SK-N-SH (cell line): ENCODE measurements at regions not wholly inside any gene's neighbourhood (a gene's known extent, or its start where the extent isn't known, plus 50 kb on each side); places are given as distances from the start of the nearest gene placed in this dataset.

Source experiments
- CTCF ChIA-PET: fragments of 300-600, 350-600 bp; formaldehyde crosslinking; extraction: SDS; loops from one replicate; lab custom pipeline; 2021; lab: Yijun Ruan, JAX
- POLR2A ChIA-PET: fragments of 350-600 bp; sonication (Branson Sonifier 250); formaldehyde crosslinking; extraction: SDS; loops from one replicate; lab custom pipeline; 2020; ENCODE audit warnings: antibody characterized with exemption, inconsistent platforms; lab: Yijun Ruan, JAX
- DNase-seq: peaks from one replicate; pipeline ENCODE4 v3.0.0; 2012
- H2AFZ ChIP-seq: fragments of 200-600 bp; sonication (generic); 2 replicates; pipeline ENCODE4 v1.8.1; 2016; ENCODE audit warnings: antibody characterized with exemption, mild to moderate bottlenecking, low read depth
- H3F3A ChIP-seq: fragments of 200-600 bp; sonication (generic); replicated peaks from 2 replicates; pipeline ENCODE3; 2016; ENCODE audit warnings: antibody characterized with exemption, mild to moderate bottlenecking; ENCODE audit not compliant: insufficient read depth
- H3K27ac ChIP-seq, 2 experiments: fragments of 200-500 bp in 1 of 2; fragments of 200-600 bp in 1 of 2; sonication (Bioruptor generic) in 1 of 2; sonication (generic), shearing (Covaris generic) in 1 of 2; 2 replicates each; pipeline versions ENCODE4 v1.5.1 to v1.6.1; 2014 to 2016; ENCODE audit warnings: low read depth in 2 of 2, inconsistent platforms in 1 of 2, low read length in 1 of 2, mild to moderate bottlenecking in 1 of 2, mixed read lengths in 1 of 2
- H3K27me3 ChIP-seq: fragments of 200-600 bp; sonication (generic), shearing (Covaris generic); 2 replicates; pipeline ENCODE4 v1.6.1; 2016; ENCODE audit warnings: mixed run types; ENCODE audit not compliant: insufficient read depth
- H3K36me3 ChIP-seq, 2 experiments: fragments of 200-500 bp in 1 of 2; fragments of 200-600 bp in 1 of 2; sonication (Bioruptor generic) in 1 of 2; sonication (generic) in 1 of 2; replicated peaks in 1 of 2; 2 replicates each; pipeline versions ENCODE3 to v1.5.1; 2014 to 2016; ENCODE audit warnings: low read length in 1 of 2, mild to moderate bottlenecking in 1 of 2; ENCODE audit not compliant: insufficient read depth in 2 of 2, control insufficient read depth in 1 of 2
- H3K4me1 ChIP-seq, 2 experiments: fragments of 200-500 bp in 1 of 2; fragments of 200-600 bp in 1 of 2; sonication (Bioruptor generic) in 1 of 2; sonication (generic), shearing (Covaris generic) in 1 of 2; 2 replicates each; pipeline versions ENCODE4 v1.5.1 to v1.6.1; 2014 to 2016; ENCODE audit warnings: low read depth in 1 of 2, low read length in 1 of 2, mixed run types in 1 of 2; ENCODE audit not compliant: insufficient read depth in 2 of 2, control insufficient read depth in 1 of 2
- H3K4me2 ChIP-seq: fragments of 200-600 bp; sonication (generic), shearing (Covaris generic); 2 replicates; pipeline ENCODE4 v1.6.1; 2017; ENCODE audit warnings: mixed run types
- H3K4me3 ChIP-seq, 2 experiments: fragments of 200-500 bp in 1 of 2; fragments of 200-600 bp in 1 of 2; sonication (Bioruptor generic) in 1 of 2; sonication (generic), shearing (Covaris generic) in 1 of 2; 2 replicates each; pipeline versions ENCODE4 v1.5.1 to v1.8.1; 2014 to 2016; ENCODE audit warnings: low read depth in 2 of 2, inconsistent platforms in 1 of 2, low read length in 1 of 2, mild to moderate bottlenecking in 1 of 2, mixed read lengths in 1 of 2, moderate library complexity in 1 of 2
- H3K79me2 ChIP-seq: fragments of 200-600 bp; sonication (generic); 2 replicates; pipeline ENCODE4 v1.8.1; 2017; ENCODE audit warnings: mild to moderate bottlenecking; ENCODE audit not compliant: insufficient read depth
- H3K9ac ChIP-seq: fragments of 200-600 bp; sonication (generic); 2 replicates; pipeline ENCODE4 v1.6.1; 2017; ENCODE audit warnings: mixed run types
- H3K9me2 ChIP-seq: fragments of 200-600 bp; sonication (generic); 2 replicates; pipeline ENCODE4 v1.6.1; 2017; ENCODE audit warnings: mixed run types
- H3K9me3 ChIP-seq: fragments of 200-600 bp; sonication (generic); 2 replicates; pipeline ENCODE4 v1.6.1; 2017; ENCODE audit warnings: mixed run types, mild to moderate bottlenecking, moderate library complexity
- H4K20me1 ChIP-seq: fragments of 200-600 bp; sonication (generic); 2 replicates; pipeline ENCODE4 v1.6.1; 2017; ENCODE audit warnings: mild to moderate bottlenecking, mixed run types; ENCODE audit not compliant: insufficient read depth
- ELF1 ChIP-seq: IDR thresholded peaks from 2 replicates; pipeline ENCODE4 v1.4.0; 2012
- EP300 ChIP-seq, 2 experiments: IDR thresholded peaks; 2 replicates each; pipeline versions ENCODE4 v1.4.0 to v1.6.1; 2012; ENCODE audit warnings: borderline replicate concordance in 1 of 2, low read depth in 1 of 2, low read length in 1 of 2
- FOXJ3 ChIP-seq: sonication (generic); formaldehyde crosslinking; IDR thresholded peaks from 2 replicates; pipeline ENCODE4 v1.5.1; 2020; ENCODE audit warnings: mild to moderate bottlenecking, missing genetic modification reagents
- FOXM1 ChIP-seq: IDR thresholded peaks from 2 replicates; pipeline ENCODE4 v1.4.0; 2012; ENCODE audit warnings: low read depth, mild to moderate bottlenecking
- JUND ChIP-seq: IDR thresholded peaks from 2 replicates; pipeline ENCODE4 v1.4.0; 2012
- MXI1 ChIP-seq: IDR thresholded peaks from 2 replicates; pipeline ENCODE4 v1.6.1; 2012; ENCODE audit warnings: mild to moderate bottlenecking, low read depth, low read length, improper control_type of control experiment
- NRF1 ChIP-seq: IDR thresholded peaks from 2 replicates; pipeline ENCODE4 v1.6.1; 2012; ENCODE audit warnings: low read depth, mild to moderate bottlenecking, low read length
- RCOR1 ChIP-seq: fragments of 150-350 bp; IDR thresholded peaks from 2 replicates; pipeline ENCODE4 v1.6.1; 2017; ENCODE audit warnings: antibody characterized with exemption, low read length
- RFX5 ChIP-seq: IDR thresholded peaks from 2 replicates; pipeline ENCODE4 v1.6.1; 2012; ENCODE audit warnings: mild to moderate bottlenecking, improper control_type of control experiment, low read length
- SMC3 ChIP-seq: IDR thresholded peaks from 2 replicates; pipeline ENCODE4 v1.6.1; 2012; ENCODE audit warnings: low read depth, low read length, improper control_type of control experiment
- TAF1 ChIP-seq: IDR thresholded peaks from 2 replicates; pipeline ENCODE4 v1.6.1; 2012; ENCODE audit warnings: low read depth, mild to moderate bottlenecking, low read length, moderate library complexity, borderline replicate concordance
- WGBS: methylation state at CpG from one replicate; pipeline ENCODE4 v1.1.6; 2017; ENCODE audit warnings: low lambda C conversion rate; 5-methylcytosine and 5-hydroxymethylcytosine counted together
- TF ChIP-seq, protein P1 (sequence below): IDR thresholded peaks from 2 replicates; pipeline ENCODE4 v1.4.0; 2012; ENCODE audit warnings: low read depth, borderline replicate concordance
- TF ChIP-seq, protein P2 (sequence below): fragments of 200-600 bp; sonication (generic); IDR thresholded peaks from 2 replicates; pipeline ENCODE4 v1.6.1; 2017; ENCODE audit warnings: antibody characterized with exemption, mild to moderate bottlenecking, moderate library complexity
- TF ChIP-seq, protein P3 (sequence below): IDR thresholded peaks from 2 replicates; pipeline ENCODE4 v1.6.1; 2012; ENCODE audit warnings: mild to moderate bottlenecking, low read depth, low read length, moderate library complexity
- TF ChIP-seq, protein P4 (sequence below): IDR thresholded peaks from 2 replicates; pipeline ENCODE4; 2012
- TF ChIP-seq, protein P5 (sequence below): IDR thresholded peaks from 2 replicates; pipeline ENCODE4 v1.4.0; 2012; ENCODE audit warnings: low read depth, borderline replicate concordance
- TF ChIP-seq, protein P6 (sequence below): fragments of 150-350 bp; IDR thresholded peaks from 2 replicates; pipeline ENCODE4 v1.6.1; 2017; ENCODE audit warnings: antibody characterized with exemption, low read length, low read depth, borderline replicate concordance
- TF ChIP-seq, protein P7 (sequence below): IDR thresholded peaks from 2 replicates; pipeline ENCODE4 v1.4.0; 2012; ENCODE audit warnings: low read depth

DNA sequence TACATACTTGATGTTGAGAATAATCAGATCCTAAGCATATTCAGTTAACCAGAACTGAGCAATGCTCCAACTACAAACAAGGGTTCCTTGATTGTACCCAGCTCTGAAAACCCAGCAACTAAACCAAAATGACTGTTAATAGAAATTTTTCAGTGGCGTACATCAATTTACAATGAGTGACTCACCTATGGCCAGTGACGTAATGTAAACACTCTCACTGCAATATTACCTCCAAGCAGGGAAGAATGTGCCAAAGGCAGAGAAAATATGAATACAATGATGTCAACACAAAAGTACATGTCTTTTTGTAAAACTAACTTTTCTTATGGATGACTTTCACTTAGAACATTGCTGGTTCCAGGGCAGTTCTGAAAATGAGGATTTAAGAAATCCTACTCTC is 611.3 kb downstream of the EDEM1 start:
- H3K27me3 ChIP-seq: no peaks in the 10 kb centered on the region
- H3K9me2 ChIP-seq: no peaks in the 10 kb centered on the region
- no peaks in the 10 kb centered on the region for H4K20me1 ChIP-seq
- WGBS: 16% methylated on average over 2 of the region's 2 CpGs
- H3K27ac ChIP-seq: no peak overlapping the region
- H3K4me3 ChIP-seq: no peak overlapping the region
- ChIA-PET CTCF (interaction anchor here (1.2 kb wide), 1 partner anchor 11 kb away, joined by 3 read pairs; no protein-coding TSS in a partner anchor), POLR2A (no interaction called here)
- no peak overlapping the region for H3K4me2 ChIP-seq
- no peaks in the 10 kb centered on the region for H3K9me3 ChIP-seq
- no peaks in the 10 kb centered on the region for H3K36me3 ChIP-seq
- no peaks in the 10 kb centered on the region for H3F3A ChIP-seq
- H3K4me1 ChIP-seq: no peaks in the 10 kb centered on the region
- no peak overlapping the region for H3K9ac ChIP-seq
- no peak overlapping the region for H2AFZ ChIP-seq
- DNase-seq: no peak
- TF ChIP-seq, protein P1, sequence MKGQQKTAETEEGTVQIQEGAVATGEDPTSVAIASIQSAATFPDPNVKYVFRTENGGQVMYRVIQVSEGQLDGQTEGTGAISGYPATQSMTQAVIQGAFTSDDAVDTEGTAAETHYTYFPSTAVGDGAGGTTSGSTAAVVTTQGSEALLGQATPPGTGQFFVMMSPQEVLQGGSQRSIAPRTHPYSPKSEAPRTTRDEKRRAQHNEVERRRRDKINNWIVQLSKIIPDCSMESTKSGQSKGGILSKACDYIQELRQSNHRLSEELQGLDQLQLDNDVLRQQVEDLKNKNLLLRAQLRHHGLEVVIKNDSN: no peak
- TF ChIP-seq, protein P2, sequence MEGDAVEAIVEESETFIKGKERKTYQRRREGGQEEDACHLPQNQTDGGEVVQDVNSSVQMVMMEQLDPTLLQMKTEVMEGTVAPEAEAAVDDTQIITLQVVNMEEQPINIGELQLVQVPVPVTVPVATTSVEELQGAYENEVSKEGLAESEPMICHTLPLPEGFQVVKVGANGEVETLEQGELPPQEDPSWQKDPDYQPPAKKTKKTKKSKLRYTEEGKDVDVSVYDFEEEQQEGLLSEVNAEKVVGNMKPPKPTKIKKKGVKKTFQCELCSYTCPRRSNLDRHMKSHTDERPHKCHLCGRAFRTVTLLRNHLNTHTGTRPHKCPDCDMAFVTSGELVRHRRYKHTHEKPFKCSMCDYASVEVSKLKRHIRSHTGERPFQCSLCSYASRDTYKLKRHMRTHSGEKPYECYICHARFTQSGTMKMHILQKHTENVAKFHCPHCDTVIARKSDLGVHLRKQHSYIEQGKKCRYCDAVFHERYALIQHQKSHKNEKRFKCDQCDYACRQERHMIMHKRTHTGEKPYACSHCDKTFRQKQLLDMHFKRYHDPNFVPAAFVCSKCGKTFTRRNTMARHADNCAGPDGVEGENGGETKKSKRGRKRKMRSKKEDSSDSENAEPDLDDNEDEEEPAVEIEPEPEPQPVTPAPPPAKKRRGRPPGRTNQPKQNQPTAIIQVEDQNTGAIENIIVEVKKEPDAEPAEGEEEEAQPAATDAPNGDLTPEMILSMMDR: no peak
- TF ChIP-seq, protein P3, sequence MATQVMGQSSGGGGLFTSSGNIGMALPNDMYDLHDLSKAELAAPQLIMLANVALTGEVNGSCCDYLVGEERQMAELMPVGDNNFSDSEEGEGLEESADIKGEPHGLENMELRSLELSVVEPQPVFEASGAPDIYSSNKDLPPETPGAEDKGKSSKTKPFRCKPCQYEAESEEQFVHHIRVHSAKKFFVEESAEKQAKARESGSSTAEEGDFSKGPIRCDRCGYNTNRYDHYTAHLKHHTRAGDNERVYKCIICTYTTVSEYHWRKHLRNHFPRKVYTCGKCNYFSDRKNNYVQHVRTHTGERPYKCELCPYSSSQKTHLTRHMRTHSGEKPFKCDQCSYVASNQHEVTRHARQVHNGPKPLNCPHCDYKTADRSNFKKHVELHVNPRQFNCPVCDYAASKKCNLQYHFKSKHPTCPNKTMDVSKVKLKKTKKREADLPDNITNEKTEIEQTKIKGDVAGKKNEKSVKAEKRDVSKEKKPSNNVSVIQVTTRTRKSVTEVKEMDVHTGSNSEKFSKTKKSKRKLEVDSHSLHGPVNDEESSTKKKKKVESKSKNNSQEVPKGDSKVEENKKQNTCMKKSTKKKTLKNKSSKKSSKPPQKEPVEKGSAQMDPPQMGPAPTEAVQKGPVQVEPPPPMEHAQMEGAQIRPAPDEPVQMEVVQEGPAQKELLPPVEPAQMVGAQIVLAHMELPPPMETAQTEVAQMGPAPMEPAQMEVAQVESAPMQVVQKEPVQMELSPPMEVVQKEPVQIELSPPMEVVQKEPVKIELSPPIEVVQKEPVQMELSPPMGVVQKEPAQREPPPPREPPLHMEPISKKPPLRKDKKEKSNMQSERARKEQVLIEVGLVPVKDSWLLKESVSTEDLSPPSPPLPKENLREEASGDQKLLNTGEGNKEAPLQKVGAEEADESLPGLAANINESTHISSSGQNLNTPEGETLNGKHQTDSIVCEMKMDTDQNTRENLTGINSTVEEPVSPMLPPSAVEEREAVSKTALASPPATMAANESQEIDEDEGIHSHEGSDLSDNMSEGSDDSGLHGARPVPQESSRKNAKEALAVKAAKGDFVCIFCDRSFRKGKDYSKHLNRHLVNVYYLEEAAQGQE: no peak
- TF ChIP-seq NRF1 (no peak), JUND (no peak), FOXJ3 (no peak), SMC3 (no peak), RCOR1 (no peak), RFX5 (no peak), TAF1 (no peak), ELF1 (no peak), FOXM1 (no peak), MXI1 (no peak), EP300 (IDR thresholded peaks at IDR 0.05; ENCODE audit: borderline replicate concordance in 1 of 2, low read depth in 1 of 2, low read length in 1 of 2) (no peak)
- TF ChIP-seq, protein P4, sequence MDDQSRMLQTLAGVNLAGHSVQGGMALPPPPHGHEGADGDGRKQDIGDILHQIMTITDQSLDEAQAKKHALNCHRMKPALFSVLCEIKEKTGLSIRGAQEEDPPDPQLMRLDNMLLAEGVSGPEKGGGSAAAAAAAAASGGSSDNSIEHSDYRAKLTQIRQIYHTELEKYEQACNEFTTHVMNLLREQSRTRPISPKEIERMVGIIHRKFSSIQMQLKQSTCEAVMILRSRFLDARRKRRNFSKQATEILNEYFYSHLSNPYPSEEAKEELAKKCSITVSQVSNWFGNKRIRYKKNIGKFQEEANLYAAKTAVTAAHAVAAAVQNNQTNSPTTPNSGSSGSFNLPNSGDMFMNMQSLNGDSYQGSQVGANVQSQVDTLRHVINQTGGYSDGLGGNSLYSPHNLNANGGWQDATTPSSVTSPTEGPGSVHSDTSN: no peak
- TF ChIP-seq, protein P5, sequence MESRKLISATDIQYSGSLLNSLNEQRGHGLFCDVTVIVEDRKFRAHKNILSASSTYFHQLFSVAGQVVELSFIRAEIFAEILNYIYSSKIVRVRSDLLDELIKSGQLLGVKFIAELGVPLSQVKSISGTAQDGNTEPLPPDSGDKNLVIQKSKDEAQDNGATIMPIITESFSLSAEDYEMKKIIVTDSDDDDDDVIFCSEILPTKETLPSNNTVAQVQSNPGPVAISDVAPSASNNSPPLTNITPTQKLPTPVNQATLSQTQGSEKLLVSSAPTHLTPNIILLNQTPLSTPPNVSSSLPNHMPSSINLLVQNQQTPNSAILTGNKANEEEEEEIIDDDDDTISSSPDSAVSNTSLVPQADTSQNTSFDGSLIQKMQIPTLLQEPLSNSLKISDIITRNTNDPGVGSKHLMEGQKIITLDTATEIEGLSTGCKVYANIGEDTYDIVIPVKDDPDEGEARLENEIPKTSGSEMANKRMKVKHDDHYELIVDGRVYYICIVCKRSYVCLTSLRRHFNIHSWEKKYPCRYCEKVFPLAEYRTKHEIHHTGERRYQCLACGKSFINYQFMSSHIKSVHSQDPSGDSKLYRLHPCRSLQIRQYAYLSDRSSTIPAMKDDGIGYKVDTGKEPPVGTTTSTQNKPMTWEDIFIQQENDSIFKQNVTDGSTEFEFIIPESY: no peak
- TF ChIP-seq, protein P6, sequence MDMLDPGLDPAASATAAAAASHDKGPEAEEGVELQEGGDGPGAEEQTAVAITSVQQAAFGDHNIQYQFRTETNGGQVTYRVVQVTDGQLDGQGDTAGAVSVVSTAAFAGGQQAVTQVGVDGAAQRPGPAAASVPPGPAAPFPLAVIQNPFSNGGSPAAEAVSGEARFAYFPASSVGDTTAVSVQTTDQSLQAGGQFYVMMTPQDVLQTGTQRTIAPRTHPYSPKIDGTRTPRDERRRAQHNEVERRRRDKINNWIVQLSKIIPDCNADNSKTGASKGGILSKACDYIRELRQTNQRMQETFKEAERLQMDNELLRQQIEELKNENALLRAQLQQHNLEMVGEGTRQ: no peak
- TF ChIP-seq, protein P7, sequence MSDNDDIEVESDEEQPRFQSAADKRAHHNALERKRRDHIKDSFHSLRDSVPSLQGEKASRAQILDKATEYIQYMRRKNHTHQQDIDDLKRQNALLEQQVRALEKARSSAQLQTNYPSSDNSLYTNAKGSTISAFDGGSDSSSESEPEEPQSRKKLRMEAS: no peak
- no peaks in the 10 kb centered on the region for H3K79me2 ChIP-seq
